HL-60 (cell line): ENCODE measurements at regions not wholly inside any gene's neighbourhood (a gene's known extent, or its start where the extent isn't known, plus 50 kb on each side); places are given as distances from the start of the nearest gene placed in this dataset.

Experiments
- DNase-seq, 2 experiments: peaks; one replicate each; pipeline ENCODE4 v3.0.0-alpha.2; 2010 to 2020; ENCODE audit warnings: low read depth in 1 of 2, low spot score in 1 of 2
- H3K27ac ChIP-seq: fragments of 250-450 bp; sonication (Bioruptor Pico); replicated peaks from 2 replicates; pipeline ENCODE4 v1.5.1; 2020; ENCODE audit warnings: mild to moderate bottlenecking, moderate library complexity
- H3K27me3 ChIP-seq: fragments of 250-450 bp; sonication (Bioruptor Pico); 2 replicates; pipeline ENCODE4 v1.5.1; 2021; ENCODE audit warnings: mild to moderate bottlenecking, moderate library complexity; ENCODE audit not compliant: insufficient read depth, poor library complexity, severe bottlenecking
- H3K4me3 ChIP-seq: replicated peaks from 2 replicates; pipeline ENCODE4 v1.5.1; 2011; ENCODE audit warnings: mild to moderate bottlenecking, control low read depth, low read length; ENCODE audit not compliant: insufficient read depth
- GABPA ChIP-seq: IDR thresholded peaks from 2 replicates; pipeline ENCODE4 v1.6.1; 2012; ENCODE audit warnings: low read depth
- POLR2AphosphoS5 ChIP-seq: IDR thresholded peaks from 2 replicates; pipeline ENCODE4 v1.6.1; 2012; ENCODE audit warnings: low read depth
- SPI1 ChIP-seq: IDR thresholded peaks from 2 replicates; pipeline ENCODE4 v1.6.1; 2012; ENCODE audit warnings: low read depth, mild to moderate bottlenecking, borderline replicate concordance
- TF ChIP-seq, protein P1 (sequence below): IDR thresholded peaks from 2 replicates; pipeline ENCODE4 v1.6.1; 2012; ENCODE audit warnings: low read depth; ENCODE audit not compliant: insufficient replicate concordance
- TF ChIP-seq, protein P2 (sequence below): IDR thresholded peaks from one replicate; pipeline ENCODE4 v1.5.1; 2011; ENCODE audit warnings: low read length, control low read depth, inconsistent platforms; ENCODE audit not compliant: insufficient read depth

DNA sequence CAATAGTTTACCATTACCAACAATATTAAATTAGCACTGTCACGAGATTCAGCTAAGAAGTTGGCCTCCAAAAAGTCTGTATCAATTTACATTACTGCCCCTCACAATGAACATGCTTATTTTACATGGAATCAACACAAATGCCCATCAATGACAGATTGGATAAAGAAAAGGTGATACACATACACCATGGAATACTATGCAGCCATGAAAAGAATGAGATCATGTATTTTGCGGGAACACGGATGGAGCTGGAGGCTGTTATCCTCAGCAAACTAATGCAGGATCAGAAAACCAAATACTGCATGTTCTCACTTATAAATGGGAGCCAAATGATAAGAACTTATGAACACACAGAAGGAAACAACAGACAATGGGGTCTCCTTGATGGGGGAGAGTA is 211.8 kb upstream of the RREB1 start:
- Histone ChIP-seq H3K27ac (no peak overlapping the region), H3K4me3 (no peak overlapping the region), H3K27me3 (no peaks in the 10 kb centered on the region)
- TF ChIP-seq POLR2AphosphoS5 (no peak), SPI1 (no peak)
- TF ChIP-seq, protein P1, sequence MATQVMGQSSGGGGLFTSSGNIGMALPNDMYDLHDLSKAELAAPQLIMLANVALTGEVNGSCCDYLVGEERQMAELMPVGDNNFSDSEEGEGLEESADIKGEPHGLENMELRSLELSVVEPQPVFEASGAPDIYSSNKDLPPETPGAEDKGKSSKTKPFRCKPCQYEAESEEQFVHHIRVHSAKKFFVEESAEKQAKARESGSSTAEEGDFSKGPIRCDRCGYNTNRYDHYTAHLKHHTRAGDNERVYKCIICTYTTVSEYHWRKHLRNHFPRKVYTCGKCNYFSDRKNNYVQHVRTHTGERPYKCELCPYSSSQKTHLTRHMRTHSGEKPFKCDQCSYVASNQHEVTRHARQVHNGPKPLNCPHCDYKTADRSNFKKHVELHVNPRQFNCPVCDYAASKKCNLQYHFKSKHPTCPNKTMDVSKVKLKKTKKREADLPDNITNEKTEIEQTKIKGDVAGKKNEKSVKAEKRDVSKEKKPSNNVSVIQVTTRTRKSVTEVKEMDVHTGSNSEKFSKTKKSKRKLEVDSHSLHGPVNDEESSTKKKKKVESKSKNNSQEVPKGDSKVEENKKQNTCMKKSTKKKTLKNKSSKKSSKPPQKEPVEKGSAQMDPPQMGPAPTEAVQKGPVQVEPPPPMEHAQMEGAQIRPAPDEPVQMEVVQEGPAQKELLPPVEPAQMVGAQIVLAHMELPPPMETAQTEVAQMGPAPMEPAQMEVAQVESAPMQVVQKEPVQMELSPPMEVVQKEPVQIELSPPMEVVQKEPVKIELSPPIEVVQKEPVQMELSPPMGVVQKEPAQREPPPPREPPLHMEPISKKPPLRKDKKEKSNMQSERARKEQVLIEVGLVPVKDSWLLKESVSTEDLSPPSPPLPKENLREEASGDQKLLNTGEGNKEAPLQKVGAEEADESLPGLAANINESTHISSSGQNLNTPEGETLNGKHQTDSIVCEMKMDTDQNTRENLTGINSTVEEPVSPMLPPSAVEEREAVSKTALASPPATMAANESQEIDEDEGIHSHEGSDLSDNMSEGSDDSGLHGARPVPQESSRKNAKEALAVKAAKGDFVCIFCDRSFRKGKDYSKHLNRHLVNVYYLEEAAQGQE: no peak
- TF ChIP-seq, protein P2, sequence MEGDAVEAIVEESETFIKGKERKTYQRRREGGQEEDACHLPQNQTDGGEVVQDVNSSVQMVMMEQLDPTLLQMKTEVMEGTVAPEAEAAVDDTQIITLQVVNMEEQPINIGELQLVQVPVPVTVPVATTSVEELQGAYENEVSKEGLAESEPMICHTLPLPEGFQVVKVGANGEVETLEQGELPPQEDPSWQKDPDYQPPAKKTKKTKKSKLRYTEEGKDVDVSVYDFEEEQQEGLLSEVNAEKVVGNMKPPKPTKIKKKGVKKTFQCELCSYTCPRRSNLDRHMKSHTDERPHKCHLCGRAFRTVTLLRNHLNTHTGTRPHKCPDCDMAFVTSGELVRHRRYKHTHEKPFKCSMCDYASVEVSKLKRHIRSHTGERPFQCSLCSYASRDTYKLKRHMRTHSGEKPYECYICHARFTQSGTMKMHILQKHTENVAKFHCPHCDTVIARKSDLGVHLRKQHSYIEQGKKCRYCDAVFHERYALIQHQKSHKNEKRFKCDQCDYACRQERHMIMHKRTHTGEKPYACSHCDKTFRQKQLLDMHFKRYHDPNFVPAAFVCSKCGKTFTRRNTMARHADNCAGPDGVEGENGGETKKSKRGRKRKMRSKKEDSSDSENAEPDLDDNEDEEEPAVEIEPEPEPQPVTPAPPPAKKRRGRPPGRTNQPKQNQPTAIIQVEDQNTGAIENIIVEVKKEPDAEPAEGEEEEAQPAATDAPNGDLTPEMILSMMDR: no peak
- DNase-seq: no peak

DNA sequence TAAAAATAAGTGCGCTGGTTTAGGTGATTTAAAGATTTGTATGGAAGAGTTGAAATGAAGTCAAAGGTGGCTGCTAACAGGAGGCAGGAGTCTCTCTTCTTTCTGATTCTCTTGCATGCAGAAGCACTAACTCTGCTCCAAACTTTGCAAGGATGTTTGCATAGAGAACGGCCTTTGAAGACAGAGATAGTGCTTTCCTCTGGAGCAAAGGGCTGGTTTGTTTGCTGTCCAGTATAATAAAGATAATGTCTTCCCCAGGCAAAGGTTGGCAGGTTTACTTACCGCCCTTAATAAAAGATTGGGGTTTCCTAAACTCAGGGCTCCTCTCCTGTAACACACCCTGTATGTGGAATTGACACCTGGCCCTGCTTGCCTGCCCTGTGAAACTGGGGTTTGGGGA is 210.6 kb upstream of the RREB1 start:
- no peaks in the 10 kb centered on the region for H3K27me3 ChIP-seq
- peak overlapping the region; percentile 32 for H3K27ac ChIP-seq
- no peak overlapping the region for H3K4me3 ChIP-seq
- DNase-seq: no peak
- TF ChIP-seq, protein P2: no peak
- no peak for TF ChIP-seq POLR2AphosphoS5
- no peak for TF ChIP-seq GABPA
- TF ChIP-seq, protein P1: no peak
- TF ChIP-seq SPI1: no peak

DNA sequence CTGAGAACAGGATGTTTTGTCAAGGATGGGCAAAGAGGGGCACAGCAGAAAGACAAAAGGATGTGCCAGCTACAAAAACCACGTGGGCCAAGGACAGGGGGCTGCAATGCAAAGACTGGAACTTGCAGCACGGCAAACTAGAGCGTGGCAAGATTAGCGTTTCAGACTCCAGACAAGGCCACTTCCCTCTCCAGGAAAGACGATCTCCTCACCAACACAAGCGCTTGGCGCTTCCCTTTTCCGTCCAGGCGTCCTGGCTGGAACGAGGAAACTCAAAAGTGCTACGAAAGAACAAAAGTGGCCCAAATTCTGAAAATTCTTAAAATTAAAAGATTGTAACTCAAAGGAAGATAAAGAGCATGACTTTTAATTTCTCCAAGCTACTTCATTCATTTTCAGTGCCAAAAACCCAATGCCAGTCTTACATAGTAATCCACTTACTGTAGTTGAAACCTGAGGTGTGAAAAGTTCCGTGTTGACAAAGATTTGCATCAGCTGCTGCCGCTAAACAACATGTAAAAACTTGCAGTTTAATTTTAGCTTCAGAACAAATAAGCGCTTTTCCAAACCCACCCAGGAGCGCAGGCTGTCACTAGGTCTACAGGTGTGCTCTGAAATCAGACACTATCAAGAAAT is 207.1 kb upstream of the RREB1 start:
- Histone ChIP-seq H3K27ac (peak overlapping the region; percentile 67), H3K4me3 (no peak overlapping the region), H3K27me3 (no peaks in the 10 kb centered on the region)
- TF ChIP-seq, protein P1: no peak
- TF ChIP-seq SPI1 (peak; percentile 94), POLR2AphosphoS5 (no peak), GABPA (no peak)
- TF ChIP-seq, protein P2: no peak
- peak in 1 of 2 experiments; percentile 67 for DNase-seq
